Ureter (tissue), 1 donor: ENCODE measurements at regions not wholly inside any gene's neighbourhood (a gene's known extent, or its start where the extent isn't known, plus 50 kb on each side); places are given as distances from the start of the nearest gene placed in this dataset.

ENCODE experiments used
- DNase-seq: peaks from one replicate; pipeline ENCODE4 v3.0.0-alpha.2; 2020; ENCODE audit warnings: low spot score
- donor health status: DM: yes; HTN: yes; CAD: no.

DNA sequence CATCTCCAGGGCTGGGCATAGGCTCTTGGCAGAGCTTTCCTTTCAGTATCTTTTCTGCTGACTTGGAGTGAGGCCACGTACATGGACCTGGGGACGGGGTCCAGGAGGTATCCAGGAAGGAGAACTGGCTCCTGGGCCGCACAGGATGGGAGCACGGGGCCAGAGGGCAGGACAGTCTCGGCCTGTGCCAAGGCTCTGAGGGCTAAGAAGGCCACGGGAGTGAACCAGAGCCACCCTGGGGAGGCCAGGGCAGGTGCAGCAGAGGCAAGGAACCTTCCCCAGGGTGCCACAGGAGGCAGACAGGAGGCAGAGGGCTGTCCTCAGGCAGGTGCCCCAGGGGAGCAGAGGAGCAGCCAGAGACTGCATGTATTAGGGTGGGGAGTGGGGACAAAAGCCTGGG is 50.3 kb downstream of the PLXNA1 start:
- DNase-seq, result no peak

GRCh38 chr3:127033786-127034185 is 50.9 kb downstream of the PLXNA1 start:
- no peak for DNase-seq

DNA sequence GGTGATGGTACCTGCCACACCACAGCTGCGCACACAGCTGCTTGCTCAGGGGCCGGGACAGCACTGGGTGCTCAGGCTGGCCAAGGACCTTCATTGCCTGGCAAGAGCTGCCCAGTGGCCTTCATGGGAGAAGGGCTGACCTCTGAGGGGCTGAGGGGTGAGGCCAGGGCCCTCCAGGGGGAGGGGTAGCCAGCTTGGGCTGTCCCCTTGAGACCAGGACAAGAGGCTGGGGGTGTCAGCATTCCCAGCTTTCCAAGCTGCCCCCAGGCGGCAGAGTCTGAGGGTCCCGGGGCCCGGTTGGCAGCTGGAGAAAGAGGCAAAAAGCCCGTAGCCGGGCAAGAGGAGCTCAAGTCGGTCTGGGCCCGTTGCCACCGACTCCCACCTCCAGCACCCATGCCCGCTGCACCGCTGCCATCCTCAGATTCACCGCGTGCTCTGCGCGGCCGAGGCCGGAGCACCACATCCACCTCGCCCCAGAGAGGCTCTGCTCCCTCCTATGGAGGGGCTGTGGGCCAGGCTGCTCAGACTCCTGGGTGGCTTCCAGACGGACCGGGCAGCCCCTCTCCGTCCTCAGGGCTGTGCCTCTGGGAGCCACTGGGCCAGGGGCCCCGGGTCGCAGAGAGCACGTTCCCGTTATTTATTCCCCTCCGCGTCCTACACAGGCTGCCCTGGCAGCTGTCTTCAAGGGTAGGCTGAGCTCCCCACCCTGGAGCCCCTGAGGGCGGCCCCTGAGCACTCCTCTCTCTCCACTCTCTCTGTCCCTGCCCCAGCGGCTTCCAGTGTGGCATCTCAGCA is 51.5 kb downstream of the PLXNA1 start:
- DNase-seq, result no peak

- DNase-seq, result no peak
These were observed 52.2 kb downstream of the PLXNA1 start for GRCh38 chr3:127034990-127035652.

- DNase-seq, result peak; percentile 92
These were observed 52.8 kb downstream of the PLXNA1 start for GRCh38 chr3:127035677-127036076.

GRCh38 chr3:127036209-127037020 is 53.5 kb downstream of the PLXNA1 start:
- peak; percentile 60 for DNase-seq

DNA sequence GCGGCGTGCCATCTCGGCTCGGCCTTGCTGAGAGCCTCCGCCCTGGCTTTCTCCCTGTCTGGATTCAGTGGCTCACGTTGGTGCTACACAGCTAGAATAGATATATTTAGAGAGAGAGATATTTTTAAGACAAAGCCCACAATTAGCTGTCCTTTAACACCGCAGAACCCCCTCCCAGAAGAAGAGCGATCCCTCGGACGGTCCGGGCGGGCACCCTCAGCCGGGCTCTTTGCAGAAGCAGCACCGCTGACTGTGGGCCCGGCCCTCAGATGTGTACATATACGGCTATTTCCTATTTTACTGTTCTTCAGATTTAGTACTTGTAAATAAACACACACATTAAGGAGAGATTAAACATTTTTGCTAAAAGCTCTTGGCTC is 54.1 kb downstream of the PLXNA1 start:
- no peak for DNase-seq

DNA sequence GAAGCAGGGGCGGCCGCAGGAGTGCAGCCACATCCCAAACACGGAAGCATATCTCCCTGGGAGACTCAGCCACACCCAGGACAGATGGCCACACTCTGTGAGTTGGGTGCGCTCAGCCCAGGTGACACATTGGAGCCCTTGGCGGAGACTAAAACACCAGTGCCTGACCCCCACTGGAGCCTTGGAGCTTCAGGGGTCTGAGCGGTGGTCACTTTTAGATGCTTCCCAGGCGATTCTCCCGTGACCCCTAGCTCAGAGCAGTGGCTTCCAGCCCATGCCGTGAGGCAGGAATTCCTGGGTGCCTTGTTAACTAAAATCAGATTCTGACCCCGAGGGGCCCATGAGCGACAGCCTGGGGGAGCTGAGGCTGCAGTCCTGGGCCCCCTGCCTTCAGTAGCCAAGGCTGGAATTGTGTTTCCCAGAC is 54.5 kb downstream of the PLXNA1 start:
- no peak for DNase-seq

DNA sequence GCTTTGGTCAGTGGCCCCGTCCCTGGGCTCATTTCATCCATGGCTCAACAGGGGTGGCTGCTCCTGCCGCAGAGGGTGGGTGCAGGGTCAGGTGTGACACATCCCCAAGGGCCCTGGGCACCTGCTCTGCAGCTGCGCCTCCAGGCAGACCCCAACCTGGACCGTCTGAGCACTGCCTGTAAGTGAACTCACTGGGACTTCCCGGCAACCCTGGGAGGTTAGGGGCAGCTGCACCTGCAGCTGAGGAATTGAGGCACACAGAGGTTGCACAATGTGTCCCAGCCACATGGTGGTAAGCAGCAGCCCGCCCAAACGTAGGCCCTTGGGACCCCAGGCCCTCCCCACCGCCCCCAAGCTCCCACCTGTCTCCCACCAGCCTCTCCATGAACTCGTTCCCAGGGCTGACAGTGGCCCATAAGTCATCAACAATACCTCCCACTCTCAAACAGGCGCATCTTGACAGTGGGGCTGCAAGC is 55.1 kb downstream of the PLXNA1 start:
- no peak for DNase-seq

- no peak for DNase-seq
These were observed 55.6 kb downstream of the PLXNA1 start for GRCh38 chr3:127038466-127038865.

- no peak for DNase-seq
These were observed 56.1 kb downstream of the PLXNA1 start for GRCh38 chr3:127038923-127039581.

- DNase-seq, result no peak
These were observed 56.8 kb downstream of the PLXNA1 start for GRCh38 chr3:127039719-127040118.

DNA sequence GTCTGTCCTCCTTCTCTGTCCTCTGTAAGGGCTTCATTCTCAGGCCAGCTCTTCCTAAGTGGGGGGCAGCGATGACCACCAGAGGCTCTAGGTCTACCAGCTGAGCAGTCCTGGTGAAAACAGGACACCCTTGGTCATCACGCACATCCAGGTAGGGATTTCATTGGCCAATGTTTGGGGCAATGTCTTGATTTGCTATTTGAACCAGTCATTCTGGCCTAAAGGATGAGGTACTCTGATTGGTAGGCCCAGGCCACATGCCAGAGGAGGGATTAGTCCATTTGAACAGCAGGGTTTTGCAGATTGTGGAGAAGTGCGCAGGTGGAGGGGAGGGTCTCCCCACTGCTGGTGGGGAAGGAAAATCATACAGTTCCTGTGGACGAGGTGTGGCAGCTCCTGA is 57.3 kb downstream of the PLXNA1 start:
- no peak for DNase-seq

- no peak for DNase-seq
These were observed 58.4 kb downstream of the PLXNA1 start for GRCh38 chr3:127041264-127041820.

- no peak for DNase-seq
These were observed 59.0 kb downstream of the PLXNA1 start for GRCh38 chr3:127041933-127042332.

DNA sequence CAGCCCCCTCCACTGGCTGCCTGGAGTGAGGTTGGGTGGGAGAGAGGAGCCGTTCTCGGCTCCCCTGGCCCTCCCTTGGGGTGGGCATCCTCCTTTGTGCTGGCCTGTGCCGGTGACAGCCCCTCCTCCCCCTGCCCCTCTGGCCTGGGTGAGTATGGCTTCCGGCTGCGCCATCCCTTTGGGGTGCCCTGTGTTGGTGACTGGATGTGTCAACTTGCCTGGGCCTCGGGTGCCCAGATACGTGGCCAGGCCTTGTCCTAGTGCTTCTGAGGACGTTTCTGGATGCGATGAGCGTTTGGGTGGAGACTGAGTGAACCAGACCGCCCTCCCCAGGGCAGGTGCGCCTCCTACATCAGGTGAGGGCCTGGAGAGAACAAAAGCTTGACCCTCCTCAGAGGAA is 59.7 kb downstream of the PLXNA1 start:
- DNase-seq, result no peak

- no peak for DNase-seq
These were observed 60.2 kb downstream of the PLXNA1 start for GRCh38 chr3:127043041-127043641.

- DNase-seq, result no peak
These were observed 61.0 kb downstream of the PLXNA1 start for GRCh38 chr3:127043731-127044510.

DNA sequence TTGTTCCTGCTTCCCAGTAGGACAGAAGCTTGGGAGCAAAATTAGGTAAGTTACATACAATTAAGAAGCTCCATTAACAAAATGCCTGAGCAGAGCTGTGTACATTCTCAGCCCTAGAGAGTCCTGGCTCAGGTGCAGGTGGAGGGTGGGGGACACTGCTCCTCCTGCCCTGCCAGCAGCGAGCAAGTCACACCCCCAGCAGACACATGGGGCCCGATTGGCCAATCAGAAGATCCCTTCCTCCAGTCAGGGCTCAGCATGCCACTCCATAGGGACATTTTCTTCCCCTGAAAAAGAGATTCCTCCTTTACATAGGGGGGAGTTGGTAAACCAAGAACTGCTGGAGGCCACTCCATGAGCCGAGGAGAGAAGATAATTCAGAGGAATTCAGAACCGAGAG is 62.1 kb downstream of the PLXNA1 start:
- no peak for DNase-seq

- no peak for DNase-seq
These were observed 62.6 kb downstream of the PLXNA1 start for GRCh38 chr3:127045435-127046045.
